RPMI7951 (cell line): ENCODE measurements at regions not wholly inside any gene's neighbourhood (a gene's known extent, or its start where the extent isn't known, plus 50 kb on each side); places are given as distances from the start of the nearest gene placed in this dataset.
A peak's percentile ranks its signal among the peaks of the same experiment; 100 is the strongest.
"Not testable (repeated sequence)": the region's sequence is repeated elsewhere in the genome, so short reads cannot be mapped to it uniquely, and the experiment has no call there.

Experiments used
- DNase-seq: peaks from one replicate; pipeline ENCODE4 v3.0.0-alpha.2; 2012; ENCODE audit warnings: low read depth

- not testable (repeated sequence) for DNase-seq
Observed at GRCh38 chr16:86957662-86958198, 359.5 kb downstream of the C16orf95 start.

- DNase-seq: no peak
Observed at GRCh38 chr16:86958423-86958822, 358.8 kb downstream of the C16orf95 start.

DNA sequence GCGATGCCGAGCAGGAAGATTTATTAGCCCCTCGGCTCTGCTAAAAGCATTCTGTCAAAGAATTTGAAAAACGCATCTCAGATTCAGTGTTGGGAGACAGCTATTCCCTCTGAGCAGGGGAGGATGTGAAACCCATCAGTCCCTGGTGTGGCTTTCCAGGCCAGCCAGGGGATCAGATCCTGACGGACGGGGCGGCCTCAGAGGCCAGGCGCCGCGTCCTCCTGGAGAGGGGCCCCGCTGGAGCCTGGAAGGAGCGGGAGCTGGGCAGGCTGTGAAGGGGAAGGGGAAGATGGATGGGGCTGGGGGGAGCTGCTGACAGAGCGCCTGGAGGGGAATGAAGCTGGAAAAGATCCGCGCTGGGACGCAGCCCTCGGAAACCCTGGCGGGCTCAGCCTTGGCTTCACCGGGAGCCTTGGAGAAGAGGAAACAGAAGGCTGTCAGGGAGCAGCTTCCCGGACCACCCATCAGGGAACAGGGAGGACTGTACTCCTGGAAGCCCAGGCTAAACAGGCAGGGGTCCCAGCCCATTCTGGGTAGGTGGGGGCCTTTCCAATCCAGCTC lies 358.0 kb downstream of the C16orf95 start:
- no peak for DNase-seq

GRCh38 chr16:86959729-86960128 lies 357.5 kb downstream of the C16orf95 start:
- no peak for DNase-seq

DNA sequence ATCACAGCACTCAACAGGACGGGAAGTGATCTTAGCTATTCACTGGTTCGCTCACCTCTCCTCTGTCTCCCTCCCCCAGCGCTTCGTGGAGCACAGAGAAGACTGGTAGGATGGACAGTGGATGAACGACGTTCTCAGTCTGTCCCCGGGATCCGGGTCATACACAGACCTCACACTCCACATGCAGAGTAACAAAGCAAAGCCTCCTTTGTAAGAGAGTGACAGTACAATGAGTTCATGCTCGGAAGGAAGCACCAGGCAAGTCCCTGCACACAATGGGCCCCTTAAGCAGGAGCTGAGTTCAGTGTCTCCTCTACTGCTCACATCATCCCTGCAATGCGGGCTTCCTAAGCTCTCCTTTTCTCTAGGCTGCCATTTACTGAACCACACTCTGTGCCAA lies 356.9 kb downstream of the C16orf95 start:
- DNase-seq: no peak

DNA sequence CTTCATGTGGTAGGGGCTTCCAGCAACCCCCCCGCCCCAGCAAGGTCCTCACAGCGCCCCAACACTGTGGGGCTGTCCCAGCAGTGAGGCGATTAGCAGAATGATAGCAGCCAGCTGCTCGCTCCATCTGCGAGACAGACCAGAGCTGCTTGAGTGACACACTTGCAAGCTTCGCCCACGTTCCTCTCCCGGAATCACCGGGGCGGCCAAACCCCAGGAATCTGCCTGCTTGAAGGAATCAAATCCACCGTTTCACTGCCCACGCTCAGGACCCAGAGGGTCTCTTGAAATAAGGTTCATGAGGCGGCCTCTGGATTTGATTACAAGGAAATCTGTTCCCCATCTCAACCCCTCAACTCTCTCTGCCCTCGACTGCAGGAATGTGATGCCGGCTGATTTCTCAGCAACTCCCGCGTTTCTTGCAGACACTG lies 356.0 kb downstream of the C16orf95 start:
- DNase-seq: no peak

- DNase-seq: no peak
Observed at GRCh38 chr16:86962259-86962658, 354.9 kb downstream of the C16orf95 start.

GRCh38 chr16:86962913-86963312 lies 354.3 kb downstream of the C16orf95 start:
- no peak for DNase-seq

DNA sequence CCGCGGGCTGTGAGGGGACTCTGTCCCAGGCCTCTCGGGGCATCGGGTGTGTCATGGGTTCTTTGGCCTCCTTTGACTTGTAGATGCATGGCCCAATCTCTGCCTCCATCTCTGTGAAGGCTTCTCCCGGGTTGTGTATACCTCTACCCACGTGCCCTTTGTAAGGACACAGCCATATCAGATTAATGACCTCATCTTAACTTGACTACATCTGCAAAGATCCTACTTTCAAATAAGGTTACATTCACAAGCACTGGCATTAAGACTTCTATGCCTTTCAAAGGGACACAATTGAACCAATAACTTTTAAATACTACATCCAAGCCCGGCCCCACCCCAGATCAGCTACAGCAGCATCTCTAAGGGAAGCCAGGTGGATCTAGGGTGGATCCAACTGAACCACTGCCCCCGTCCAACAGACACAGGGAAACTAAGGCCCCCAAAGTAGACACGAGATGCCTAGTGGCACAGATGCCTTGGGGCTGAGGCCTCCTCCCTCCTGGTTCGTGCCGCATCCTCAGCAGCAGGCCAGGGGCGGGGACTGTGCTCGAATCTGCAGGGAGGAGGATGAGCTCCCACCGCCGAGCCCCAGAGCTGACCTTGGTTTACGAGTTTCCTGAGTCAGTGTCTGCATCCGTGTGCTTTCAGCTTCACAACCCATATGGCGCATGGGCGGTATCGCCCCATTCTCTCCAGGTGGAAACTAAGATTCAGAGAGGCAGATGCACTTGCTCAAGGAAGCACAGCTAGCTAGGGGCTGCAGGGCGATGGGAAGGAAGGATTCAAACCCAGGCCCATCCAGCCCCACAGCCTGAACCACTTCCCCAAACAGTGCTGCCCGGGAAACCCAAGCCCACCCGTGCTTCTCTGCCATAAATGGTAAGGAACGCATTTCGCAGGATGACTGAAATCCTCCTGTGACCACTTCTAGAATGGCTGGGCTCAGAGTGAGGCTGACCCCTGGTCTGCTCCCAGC lies 353.3 kb downstream of the C16orf95 start:
- no peak for DNase-seq

- no peak for DNase-seq
Observed at GRCh38 chr16:86964796-86965241, 352.4 kb downstream of the C16orf95 start.

DNA sequence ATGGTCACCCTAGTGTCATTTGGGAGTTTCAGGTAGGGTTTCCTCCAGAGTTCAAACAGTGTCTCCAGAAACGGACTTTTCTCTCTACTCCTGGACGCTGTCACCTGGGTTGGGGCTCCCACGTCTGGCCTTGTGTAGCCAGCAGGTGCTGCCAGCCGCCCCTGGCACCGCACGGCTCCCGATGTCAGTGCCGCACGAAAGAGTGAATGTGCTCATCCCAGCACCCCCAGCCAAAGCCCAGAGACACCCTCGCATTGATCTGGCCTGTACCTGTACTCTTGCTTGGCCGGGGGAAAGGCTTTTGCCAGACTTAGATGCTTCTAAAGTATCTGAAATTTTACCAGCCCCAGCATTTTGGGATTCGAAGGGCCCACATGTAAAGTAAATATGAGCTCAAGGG lies 351.9 kb downstream of the C16orf95 start:
- no peak for DNase-seq

DNA sequence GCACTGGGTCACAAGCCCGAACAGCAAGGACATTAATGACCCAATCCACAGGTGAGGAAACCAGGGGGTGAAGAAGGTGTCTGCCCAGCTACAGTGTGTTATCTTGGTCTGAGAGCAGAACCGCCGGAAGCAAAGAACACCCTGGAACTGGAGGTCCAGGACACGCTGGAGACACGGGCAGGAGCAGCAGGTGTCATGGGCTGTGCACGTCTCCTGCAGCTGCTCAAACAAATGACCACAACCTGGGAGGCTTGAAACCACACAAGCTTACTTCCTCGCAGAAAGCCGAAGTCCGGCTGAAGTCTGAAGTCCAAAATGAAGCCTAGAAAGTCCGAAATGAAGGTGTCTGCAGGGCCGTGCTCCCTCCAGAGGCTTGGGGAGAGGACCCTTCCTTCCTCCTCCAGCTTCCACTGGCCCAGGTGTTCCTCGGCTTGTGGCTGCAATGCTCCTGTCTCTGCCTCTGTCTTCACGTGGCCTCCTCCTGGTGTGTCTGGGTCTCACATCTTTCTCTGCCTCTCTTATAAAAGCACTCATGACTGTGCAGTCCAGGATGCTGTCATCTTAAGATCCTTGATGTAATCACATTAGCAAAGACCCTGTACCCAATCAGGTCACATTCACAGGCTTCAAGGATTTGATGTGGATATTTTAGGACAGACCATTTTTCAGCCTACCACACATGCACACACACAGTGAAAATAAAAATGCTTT lies 351.2 kb downstream of the C16orf95 start:
- DNase-seq: no peak

DNA sequence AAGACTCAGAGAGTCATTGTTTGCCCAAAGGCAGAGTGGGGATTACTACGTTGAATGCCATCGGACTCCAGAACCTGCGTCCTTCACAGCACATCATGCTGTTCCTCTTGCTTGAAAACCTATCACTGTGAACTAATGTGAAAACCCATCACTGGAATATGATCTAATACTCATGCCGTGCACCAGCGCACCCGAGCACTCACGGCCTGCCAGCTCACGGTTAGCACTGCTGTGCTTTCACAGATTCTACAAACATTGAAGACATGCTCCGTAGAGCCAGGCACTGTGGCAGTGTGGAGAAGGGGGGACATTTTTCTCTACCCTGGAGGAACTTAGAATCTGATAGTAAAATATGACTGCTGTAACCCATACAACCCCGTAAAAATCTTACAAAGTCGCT lies 350.4 kb downstream of the C16orf95 start:
- no peak for DNase-seq

DNA sequence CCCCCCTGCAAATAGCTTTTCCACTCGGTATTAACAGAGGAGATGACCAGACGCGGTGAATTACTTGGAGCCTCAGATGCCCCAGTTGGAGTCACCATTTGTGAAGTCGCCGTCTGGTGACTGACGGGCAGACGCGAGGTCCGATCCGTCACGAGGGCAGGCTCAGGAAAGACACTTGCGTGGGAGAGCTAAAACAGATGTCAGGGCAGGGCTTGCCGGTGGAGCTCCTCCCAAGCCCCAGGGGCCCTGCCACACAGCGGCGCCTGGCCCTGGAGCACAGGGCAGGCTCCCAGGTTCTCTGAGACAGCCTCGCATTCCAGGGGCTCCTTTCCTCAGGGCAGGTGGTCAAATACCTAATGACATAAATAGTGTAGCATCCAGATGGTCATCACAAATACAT lies 348.3 kb downstream of the C16orf95 start:
- peak; percentile 46 for DNase-seq

DNA sequence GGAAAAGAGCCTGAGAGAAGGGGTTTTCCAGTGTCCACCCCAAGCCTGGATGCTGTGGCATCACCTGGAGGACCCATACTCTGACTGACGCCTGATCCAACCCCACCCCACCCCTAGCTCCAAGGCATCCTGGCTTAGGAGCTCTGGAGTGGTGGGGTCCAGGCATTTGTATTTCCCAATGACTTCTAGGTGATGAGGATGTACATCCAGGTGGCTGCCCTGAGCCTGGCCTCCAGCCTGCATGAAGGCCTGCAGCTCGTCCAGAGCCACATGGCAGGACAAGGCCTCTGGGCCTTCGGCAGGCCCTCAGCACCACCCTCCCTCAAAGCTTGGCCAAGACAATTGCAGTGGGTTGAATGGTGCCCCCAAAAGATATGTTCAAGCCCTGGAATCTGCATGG lies 347.5 kb downstream of the C16orf95 start:
- DNase-seq: no peak

DNA sequence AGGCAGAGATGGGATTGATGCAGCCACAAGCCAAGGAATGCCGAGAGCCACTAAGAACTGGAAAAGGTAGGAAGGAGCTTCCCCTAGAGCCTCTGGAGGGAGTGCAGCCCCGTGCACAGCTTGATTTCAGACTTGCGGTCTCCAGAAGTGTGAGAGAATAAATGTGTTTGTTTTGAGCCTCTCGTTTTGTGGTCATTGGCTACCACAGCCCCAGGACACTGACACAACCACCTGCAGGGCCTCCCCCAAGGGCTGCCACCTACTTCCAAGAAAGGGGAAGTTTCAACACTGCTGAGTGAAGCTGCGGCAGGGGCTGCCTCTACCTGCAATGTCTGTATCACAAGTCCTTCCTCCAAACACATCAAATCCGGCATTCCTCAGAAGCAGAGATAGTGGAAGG lies 346.9 kb downstream of the C16orf95 start:
- DNase-seq: no peak

GRCh38 chr16:86970726-86971125 lies 346.5 kb downstream of the C16orf95 start:
- DNase-seq: peak; percentile 89

GRCh38 chr16:86971251-86971650 lies 345.9 kb downstream of the C16orf95 start:
- DNase-seq: peak; percentile 93

- no peak for DNase-seq
Observed at GRCh38 chr16:86974120-86974519, 343.1 kb downstream of the C16orf95 start.

- DNase-seq: peak; percentile 98
Observed at GRCh38 chr16:86975445-86975844, 341.7 kb downstream of the C16orf95 start.

DNA sequence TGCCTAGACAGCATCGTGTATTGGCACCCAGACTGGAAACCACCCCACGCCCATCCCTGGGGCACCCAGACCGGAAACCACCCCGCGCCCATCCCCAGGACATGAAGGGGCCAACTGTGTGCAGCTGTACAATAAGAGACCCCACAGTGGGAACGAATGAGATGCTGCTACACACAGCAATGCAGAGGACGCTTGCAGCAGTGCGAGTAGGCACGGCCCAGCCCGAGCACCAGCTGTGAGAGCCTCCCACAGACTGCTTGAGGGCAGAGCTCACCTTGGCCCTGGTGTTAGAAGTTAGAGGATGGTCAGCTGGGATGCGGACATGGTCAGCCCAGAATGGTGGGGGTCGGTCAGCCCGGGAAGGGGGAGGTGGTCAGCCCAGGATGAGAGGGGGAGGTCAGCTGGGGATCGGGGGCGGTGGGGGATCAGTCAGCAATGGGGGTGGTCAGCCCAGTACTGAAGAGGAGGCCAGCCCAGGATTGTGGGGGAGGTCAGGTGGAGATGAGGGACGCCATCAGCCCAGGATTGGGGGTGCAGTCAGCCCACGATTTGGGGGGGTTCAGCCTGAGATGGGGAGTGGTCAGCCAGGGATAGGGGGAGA lies 340.0 kb downstream of the C16orf95 start:
- no peak for DNase-seq
